Amygdala (tissue), 56 donors: ENCODE measurements at regions not wholly inside any gene's neighbourhood (a gene's known extent, or its start where the extent isn't known, plus 50 kb on each side); places are given as distances from the start of the nearest gene placed in this dataset.
"Not testable (repeated sequence)": the region's sequence is repeated elsewhere in the genome, so short reads cannot be mapped to it uniquely, and the experiment has no call there.

ENCODE experiments used
- DNase-seq, 56 donors: peaks; one replicate each; lab custom pipeline; 2025; lab: John Stamatoyannopoulos, UW

- no peak for DNase-seq
These were observed 1122.4 kb upstream of the USP15 start for GRCh38 chr12:61137677-61138414.

- no peak for DNase-seq
These were observed 1121.8 kb upstream of the USP15 start for GRCh38 chr12:61138415-61138759.

- no peak for DNase-seq
These were observed 1098.2 kb upstream of the USP15 start for GRCh38 chr12:61161961-61162360.

- DNase-seq: peak in 23 of 56 donors; percentile 3 to 46 (median 15)
These were observed 1071.2 kb upstream of the USP15 start for GRCh38 chr12:61188801-61189595.

- DNase-seq: no peak
These were observed 1046.6 kb upstream of the USP15 start for GRCh38 chr12:61213646-61214045.

GRCh38 chr12:61220337-61220736, 1039.9 kb upstream of the USP15 start:
- DNase-seq: no peak

- no peak for DNase-seq
These were observed 1028.2 kb upstream of the USP15 start for GRCh38 chr12:61232040-61232439.

- DNase-seq: no peak
These were observed 1009.9 kb upstream of the USP15 start for GRCh38 chr12:61250303-61250702.

- DNase-seq: no peak
These were observed 1009.1 kb upstream of the USP15 start for GRCh38 chr12:61251076-61251475.

- DNase-seq: no peak
These were observed 1006.0 kb upstream of the USP15 start for GRCh38 chr12:61254225-61254624.

- not testable (repeated sequence) for DNase-seq
These were observed 995.9 kb upstream of the USP15 start for GRCh38 chr12:61264294-61264693.

- DNase-seq: no peak
These were observed 992.7 kb upstream of the USP15 start for GRCh38 chr12:61267474-61267873.

GRCh38 chr12:61272441-61272840, 987.8 kb upstream of the USP15 start:
- no peak for DNase-seq

GRCh38 chr12:61282790-61283575, 977.2 kb upstream of the USP15 start:
- DNase-seq: no peak

- DNase-seq: no peak
These were observed 969.7 kb upstream of the USP15 start for GRCh38 chr12:61290473-61290872.

GRCh38 chr12:61291647-61292046, 968.6 kb upstream of the USP15 start:
- DNase-seq: no peak

GRCh38 chr12:61294011-61294410, 966.2 kb upstream of the USP15 start:
- DNase-seq: not testable (repeated sequence)

- DNase-seq: no peak
These were observed 958.4 kb upstream of the USP15 start for GRCh38 chr12:61301817-61302216.

GRCh38 chr12:61302282-61302681, 957.9 kb upstream of the USP15 start:
- no peak for DNase-seq

GRCh38 chr12:61308220-61308619, 952.0 kb upstream of the USP15 start:
- no peak for DNase-seq

GRCh38 chr12:61311413-61311812, 948.8 kb upstream of the USP15 start:
- DNase-seq: no peak
